ENCODE measurements at regions not wholly inside any gene's neighbourhood (a gene's known extent, or its start where the extent isn't known, plus 50 kb on each side); places are given as distances from the start of the nearest gene placed in this dataset.
A peak's percentile ranks its signal among the peaks of the same experiment; 100 is the strongest.
"Not testable (repeated sequence)": the region's sequence is repeated elsewhere in the genome, so short reads cannot be mapped to it uniquely, and the experiment has no call there.

DNA sequence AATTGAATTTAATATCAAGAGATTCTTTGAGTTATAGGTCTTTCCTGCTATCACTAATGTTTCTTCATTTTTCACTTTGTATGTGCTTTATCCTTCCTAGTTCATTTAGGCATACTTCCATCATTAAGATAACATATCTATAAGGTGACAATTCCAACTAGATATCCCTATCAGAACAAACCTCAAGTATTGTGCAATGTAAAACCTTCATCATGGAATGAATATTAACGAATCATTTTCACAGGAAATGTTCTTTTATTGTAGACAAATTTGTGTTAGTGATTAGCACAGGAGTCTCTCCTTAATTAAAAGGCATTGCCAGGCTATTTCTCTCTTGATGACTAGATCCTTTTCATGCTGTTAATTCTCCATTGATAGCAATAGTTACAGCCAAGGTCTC is 236.5 kb upstream of the MME start:
- H3K36me3 ChIP-seq (ENCODE audit: insufficient read depth, low read length) = no peaks in the 10 kb centered on the region
- no peak overlapping the region for H2AFZ ChIP-seq (ENCODE audit: low read length, unreplicated experiment)
- H3K79me2 ChIP-seq (ENCODE audit: control insufficient read depth, insufficient read depth, low read length, unreplicated experiment) = no peaks in the 10 kb centered on the region
- no peak overlapping the region for H3K4me3 ChIP-seq (ENCODE audit: low read depth, low read length)
- no peaks in the 10 kb centered on the region for H3K4me1 ChIP-seq (ENCODE audit: control insufficient read depth, insufficient read depth, low read length, unreplicated experiment)
- H3K27me3 ChIP-seq (ENCODE audit: insufficient read depth, low read length) = no peaks in the 10 kb centered on the region
- no peak overlapping the region for H3K27ac ChIP-seq (ENCODE audit: low read depth, low read length)

DNA sequence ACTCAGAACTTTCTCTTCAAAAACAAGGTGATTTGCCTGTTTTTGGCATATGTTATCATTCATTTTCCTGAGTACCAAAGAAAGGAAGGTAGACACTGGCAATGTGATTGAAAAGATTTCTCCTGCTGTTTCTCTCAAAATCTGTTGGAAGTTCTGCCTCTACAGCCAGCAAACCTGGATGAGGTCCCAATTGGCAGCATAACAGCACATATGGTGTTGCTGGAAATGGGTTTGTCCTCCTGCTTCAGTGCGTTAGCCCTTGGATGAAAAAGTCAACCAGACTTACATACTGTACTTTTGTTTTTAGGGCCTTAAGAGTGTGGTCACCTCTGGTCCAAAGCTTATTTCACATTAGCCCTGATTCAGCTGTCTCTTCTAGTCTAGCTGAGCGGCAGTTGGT is 237.6 kb upstream of the MME start:
- Histone ChIP-seq H2AFZ (ENCODE audit: low read length, unreplicated experiment) (no peak overlapping the region), H3K27me3 (ENCODE audit: insufficient read depth, low read length) (no peaks in the 10 kb centered on the region), H3K4me1 (ENCODE audit: control insufficient read depth, insufficient read depth, low read length, unreplicated experiment) (no peaks in the 10 kb centered on the region), H3K4me3 (ENCODE audit: low read depth, low read length) (no peak overlapping the region), H3K36me3 (ENCODE audit: insufficient read depth, low read length) (no peaks in the 10 kb centered on the region), H3K27ac (ENCODE audit: low read depth, low read length) (no peak overlapping the region), H3K79me2 (ENCODE audit: control insufficient read depth, insufficient read depth, low read length, unreplicated experiment) (no peaks in the 10 kb centered on the region)

DNA sequence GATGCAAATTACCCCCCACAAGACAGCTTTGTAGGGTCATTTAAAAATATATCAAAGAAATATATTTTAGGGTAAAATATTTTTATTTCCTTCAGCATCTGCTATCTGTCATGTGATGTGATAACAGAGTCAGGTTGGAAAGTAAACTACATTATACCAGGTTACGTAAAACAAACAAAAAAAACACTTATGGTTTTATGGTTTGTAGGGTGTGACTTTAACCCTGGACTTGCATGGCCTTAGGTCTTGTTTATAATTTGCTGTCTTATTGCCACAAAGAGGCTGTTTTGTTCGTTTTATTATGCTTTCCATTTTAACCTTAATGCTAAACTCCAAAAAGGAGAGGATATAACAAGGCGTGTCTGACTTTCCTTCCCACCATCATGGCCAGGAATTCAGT is 244.5 kb upstream of the MME start:
- no peak overlapping the region for H2AFZ ChIP-seq (ENCODE audit: low read length, unreplicated experiment)
- no peaks in the 10 kb centered on the region for H3K4me1 ChIP-seq (ENCODE audit: control insufficient read depth, insufficient read depth, low read length, unreplicated experiment)
- H3K27ac ChIP-seq (ENCODE audit: low read depth, low read length) = no peak overlapping the region
- H3K4me3 ChIP-seq (ENCODE audit: low read depth, low read length) = no peak overlapping the region
- no peaks in the 10 kb centered on the region for H3K36me3 ChIP-seq (ENCODE audit: insufficient read depth, low read length)
- H3K27me3 ChIP-seq (ENCODE audit: insufficient read depth, low read length) = no peaks in the 10 kb centered on the region
- no peaks in the 10 kb centered on the region for H3K79me2 ChIP-seq (ENCODE audit: control insufficient read depth, insufficient read depth, low read length, unreplicated experiment)

GRCh38 chr3:154834831-154835230 is 245.3 kb upstream of the MME start:
- not testable (repeated sequence) for H2AFZ ChIP-seq (ENCODE audit: low read length, unreplicated experiment); H3K27ac ChIP-seq (ENCODE audit: low read depth, low read length); H3K36me3 ChIP-seq (ENCODE audit: insufficient read depth, low read length); H3K4me1 ChIP-seq (ENCODE audit: control insufficient read depth, insufficient read depth, low read length, unreplicated experiment); H3K27me3 ChIP-seq (ENCODE audit: insufficient read depth, low read length); H3K4me3 ChIP-seq (ENCODE audit: low read depth, low read length); H3K79me2 ChIP-seq (ENCODE audit: control insufficient read depth, insufficient read depth, low read length, unreplicated experiment)

DNA sequence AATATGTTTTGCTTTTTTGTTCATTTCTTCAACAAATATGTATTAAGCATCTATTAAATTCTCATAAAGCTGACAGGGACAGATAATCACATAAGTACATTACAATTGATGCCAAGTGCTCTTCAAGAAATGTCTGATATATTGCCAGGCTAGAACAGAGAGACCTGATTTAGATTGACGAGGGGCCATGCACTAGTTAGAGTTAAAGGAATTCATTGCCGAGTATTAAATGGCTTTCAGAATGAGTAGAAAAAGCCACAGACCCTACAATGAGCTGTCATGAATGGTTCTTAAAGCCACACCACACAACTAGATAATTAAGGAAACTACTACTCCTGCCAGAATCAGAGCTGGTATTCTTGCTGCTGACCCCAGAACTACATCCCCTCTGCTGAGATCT is 250.2 kb upstream of the MME start:
- H3K27ac ChIP-seq (ENCODE audit: low read depth, low read length) = no peak overlapping the region
- no peaks in the 10 kb centered on the region for H3K4me1 ChIP-seq (ENCODE audit: control insufficient read depth, insufficient read depth, low read length, unreplicated experiment)
- H3K36me3 ChIP-seq (ENCODE audit: insufficient read depth, low read length) = no peaks in the 10 kb centered on the region
- no peaks in the 10 kb centered on the region for H3K79me2 ChIP-seq (ENCODE audit: control insufficient read depth, insufficient read depth, low read length, unreplicated experiment)
- H3K4me3 ChIP-seq (ENCODE audit: low read depth, low read length) = no peak overlapping the region
- no peaks in the 10 kb centered on the region for H3K27me3 ChIP-seq (ENCODE audit: insufficient read depth, low read length)
- no peak overlapping the region for H2AFZ ChIP-seq (ENCODE audit: low read length, unreplicated experiment)

- Histone ChIP-seq H2AFZ (ENCODE audit: low read length, unreplicated experiment) (no peak overlapping the region), H3K4me1 (ENCODE audit: control insufficient read depth, insufficient read depth, low read length, unreplicated experiment) (no peaks in the 10 kb centered on the region), H3K4me3 (ENCODE audit: low read depth, low read length) (no peak overlapping the region), H3K79me2 (ENCODE audit: control insufficient read depth, insufficient read depth, low read length, unreplicated experiment) (no peaks in the 10 kb centered on the region), H3K36me3 (ENCODE audit: insufficient read depth, low read length) (no peaks in the 10 kb centered on the region), H3K27ac (ENCODE audit: low read depth, low read length) (no peak overlapping the region), H3K27me3 (ENCODE audit: insufficient read depth, low read length) (no peaks in the 10 kb centered on the region)
Observed at GRCh38 chr3:154819491-154819890, 260.6 kb upstream of the MME start.

- no peak overlapping the region for H3K4me3 ChIP-seq (ENCODE audit: low read depth, low read length)
- H3K27me3 ChIP-seq (ENCODE audit: insufficient read depth, low read length) = no peaks in the 10 kb centered on the region
- H2AFZ ChIP-seq (ENCODE audit: low read length, unreplicated experiment) = no peak overlapping the region
- H3K4me1 ChIP-seq (ENCODE audit: control insufficient read depth, insufficient read depth, low read length, unreplicated experiment) = no peaks in the 10 kb centered on the region
- no peak overlapping the region for H3K27ac ChIP-seq (ENCODE audit: low read depth, low read length)
- H3K36me3 ChIP-seq (ENCODE audit: insufficient read depth, low read length) = no peaks in the 10 kb centered on the region
- H3K79me2 ChIP-seq (ENCODE audit: control insufficient read depth, insufficient read depth, low read length, unreplicated experiment) = no peaks in the 10 kb centered on the region
Observed at GRCh38 chr3:154818676-154819255, 261.4 kb upstream of the MME start.

- H3K4me3 ChIP-seq (ENCODE audit: low read depth, low read length); H3K4me1 ChIP-seq (ENCODE audit: control insufficient read depth, insufficient read depth, low read length, unreplicated experiment); H2AFZ ChIP-seq (ENCODE audit: low read length, unreplicated experiment); H3K36me3 ChIP-seq (ENCODE audit: insufficient read depth, low read length); H3K27ac ChIP-seq (ENCODE audit: low read depth, low read length); H3K79me2 ChIP-seq (ENCODE audit: control insufficient read depth, insufficient read depth, low read length, unreplicated experiment); H3K27me3 ChIP-seq (ENCODE audit: insufficient read depth, low read length): not testable (repeated sequence)
Observed at GRCh38 chr3:154810017-154810416, 270.1 kb upstream of the MME start.

DNA sequence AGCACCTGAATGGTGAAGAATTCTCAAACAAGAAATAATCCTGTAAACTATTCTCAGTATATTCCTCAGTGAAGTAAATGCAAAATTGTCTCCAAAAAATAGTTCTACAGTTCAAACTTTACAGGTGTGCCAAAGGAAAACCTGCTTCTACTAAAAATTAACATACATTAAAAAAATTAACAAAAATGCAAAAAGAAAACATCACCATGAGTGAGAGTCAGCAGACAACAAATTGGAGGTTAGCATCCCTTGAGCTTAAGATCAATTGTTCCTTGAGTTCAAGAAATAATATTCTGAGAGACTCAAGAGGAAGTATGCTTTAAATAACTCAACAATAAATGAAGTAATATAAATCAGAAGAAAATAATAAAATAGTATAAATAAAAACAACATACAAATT is 278.4 kb upstream of the MME start:
- Histone ChIP-seq H2AFZ (ENCODE audit: low read length, unreplicated experiment) (no peak overlapping the region), H3K4me1 (ENCODE audit: control insufficient read depth, insufficient read depth, low read length, unreplicated experiment) (no peaks in the 10 kb centered on the region)

DNA sequence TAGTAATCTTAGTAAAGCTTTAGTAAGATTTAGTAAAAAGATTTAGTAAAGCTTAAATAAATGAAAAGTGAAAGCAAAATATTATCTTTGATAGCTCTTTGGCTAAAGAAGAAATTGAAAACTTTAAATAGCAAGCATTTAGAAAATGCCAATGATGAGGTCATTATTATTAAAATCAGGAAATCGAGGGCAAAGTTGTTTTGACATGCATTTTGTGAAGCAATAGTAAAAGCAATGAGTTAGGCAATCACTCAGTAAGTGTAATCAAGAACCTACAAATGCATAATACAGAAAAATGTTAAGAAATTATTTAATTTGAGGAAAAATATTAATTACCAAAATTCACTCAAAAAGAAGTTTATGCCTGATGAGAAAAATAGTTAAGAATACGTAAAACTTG is 280.3 kb upstream of the MME start:
- H3K27me3 ChIP-seq (ENCODE audit: insufficient read depth, low read length) = no peaks in the 10 kb centered on the region
- H3K79me2 ChIP-seq (ENCODE audit: control insufficient read depth, insufficient read depth, low read length, unreplicated experiment) = no peaks in the 10 kb centered on the region
- no peaks in the 10 kb centered on the region for H3K36me3 ChIP-seq (ENCODE audit: insufficient read depth, low read length)
- no peak overlapping the region for H2AFZ ChIP-seq (ENCODE audit: low read length, unreplicated experiment)
- H3K27ac ChIP-seq (ENCODE audit: low read depth, low read length) = peak overlapping the region; percentile 35
- no peak overlapping the region for H3K4me3 ChIP-seq (ENCODE audit: low read depth, low read length)
- H3K4me1 ChIP-seq (ENCODE audit: control insufficient read depth, insufficient read depth, low read length, unreplicated experiment) = peaks cover 15% of the 10 kb centered on the region

More for the DNA sequence above, 278.4 kb upstream of the MME start:
- no peak overlapping the region for H3K4me3 ChIP-seq (ENCODE audit: low read depth, low read length)
- H3K79me2 ChIP-seq (ENCODE audit: control insufficient read depth, insufficient read depth, low read length, unreplicated experiment) = no peaks in the 10 kb centered on the region
- no peaks in the 10 kb centered on the region for H3K36me3 ChIP-seq (ENCODE audit: insufficient read depth, low read length)
- H3K27ac ChIP-seq (ENCODE audit: low read depth, low read length) = no peak overlapping the region
- H3K27me3 ChIP-seq (ENCODE audit: insufficient read depth, low read length) = no peaks in the 10 kb centered on the region

- Histone ChIP-seq H3K36me3 (ENCODE audit: insufficient read depth, low read length) (no peaks in the 10 kb centered on the region), H3K4me3 (ENCODE audit: low read depth, low read length) (no peak overlapping the region), H3K4me1 (ENCODE audit: control insufficient read depth, insufficient read depth, low read length, unreplicated experiment) (peaks cover 25% of the 10 kb centered on the region), H3K27ac (ENCODE audit: low read depth, low read length) (peak overlapping the region; percentile 70), H3K27me3 (ENCODE audit: insufficient read depth, low read length) (no peaks in the 10 kb centered on the region), H2AFZ (ENCODE audit: low read length, unreplicated experiment) (peak overlapping the region; percentile 67), H3K79me2 (ENCODE audit: control insufficient read depth, insufficient read depth, low read length, unreplicated experiment) (no peaks in the 10 kb centered on the region)
Observed at GRCh38 chr3:154795582-154795981, 284.5 kb upstream of the MME start.
